ENCODE measurements at regions not wholly inside any gene's neighbourhood (a gene's known extent, or its start where the extent isn't known, plus 50 kb on each side); places are given as distances from the start of the nearest gene placed in this dataset.
A peak's percentile ranks its signal among the peaks of the same experiment; 100 is the strongest.

DNA sequence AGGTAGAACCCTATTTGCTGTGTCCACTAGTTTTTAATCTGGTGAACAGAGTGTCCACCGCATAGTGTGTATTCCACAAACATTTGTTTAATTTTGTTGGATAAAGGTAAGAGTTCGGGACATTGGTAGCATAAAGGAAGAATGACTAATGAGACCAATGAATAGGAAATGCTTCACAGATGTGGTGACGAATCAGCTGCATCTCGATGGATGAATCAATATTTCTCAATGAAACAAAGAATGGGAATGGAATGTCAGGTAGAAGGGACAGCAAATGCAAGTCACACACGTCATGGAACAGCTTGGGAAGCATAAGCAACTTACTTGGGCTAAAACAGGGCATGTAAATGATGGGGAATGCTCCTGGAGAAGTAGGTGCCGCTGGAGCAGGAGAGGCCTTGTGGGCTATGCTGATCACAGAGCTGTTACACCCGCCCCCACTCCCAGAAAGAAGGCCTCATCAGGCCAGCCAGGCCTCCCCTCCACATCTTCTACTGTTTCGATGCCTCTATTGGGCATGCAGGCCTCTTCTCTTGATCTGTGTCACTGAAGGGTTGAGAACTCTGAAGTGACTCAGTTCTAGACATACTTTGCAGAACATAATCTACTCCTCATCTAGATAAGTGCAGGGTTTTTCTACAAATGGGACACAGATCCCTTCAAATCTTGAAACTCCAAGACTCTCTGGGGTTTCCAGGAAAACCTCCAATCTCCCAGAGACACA lies 120.0 kb upstream of the GADL1 start:
- TF ChIP-seq CTCF (IDR thresholded peaks at IDR 0.05; ENCODE audit: extremely low read depth in 1 of 2, insufficient read depth in 1 of 2, low read depth in 1 of 2, low read length in 2 of 2) (no peak), POLR2A (IDR thresholded peaks at IDR 0.05; ENCODE audit: low read depth, low read length) (no peak), EZH2 (IDR thresholded peaks at IDR 0.05; ENCODE audit: borderline replicate concordance, low read depth, low read length, severe bottlenecking) (no peak), POLR2AphosphoS5 (IDR thresholded peaks at IDR 0.05; ENCODE audit: insufficient read depth, low read depth, low read length) (peak; percentile 65), MYC (IDR thresholded peaks at IDR 0.05; ENCODE audit: low read depth, low read length) (no peak), MAX (IDR thresholded peaks at IDR 0.05; ENCODE audit: insufficient read depth, insufficient read length) (no peak)

All from endothelial cell of umbilical vein (primary cell).